ENCODE measurements at regions not wholly inside any gene's neighbourhood (a gene's known extent, or its start where the extent isn't known, plus 50 kb on each side); places are given as distances from the start of the nearest gene placed in this dataset.

- Histone ChIP-seq H3K4me3 (no peak overlapping the region), H3K36me3 (no peaks in the 10 kb centered on the region), H3K27ac (replicated peaks in 1 of 4) (no peak overlapping the region), H3K27me3 (no peaks in the 10 kb centered on the region), H3K9me3 (peaks cover 0 to 13% (median 0%) of the 10 kb centered on the region in 4 donors), H3K4me1 (no peaks in the 10 kb centered on the region)
- no peak for TF ChIP-seq EP300 (IDR thresholded peaks at IDR 0.05)
- TF ChIP-seq POLR2A (IDR thresholded peaks at IDR 0.05; ENCODE audit: low read depth) = no peak
- no peak for TF ChIP-seq POLR2AphosphoS5 (IDR thresholded peaks at IDR 0.05)
- no peak for TF ChIP-seq CTCF (IDR thresholded peaks at IDR 0.05)
- 89% methylated on average over 2 of the region's 2 CpGs for WGBS
- DNase-seq (ENCODE audit: extremely low spot score) = no peak
- intact Hi-C loops (cut with DNase I) = loop anchor here (10.0 kb wide), 1 partner anchor 57 kb away; no protein-coding TSS in a partner anchor
Measured at GRCh38 chrX:94401426-94401825, 727.4 kb downstream of the FAM133A start.

GRCh38 chrX:94414746-94415145 lies 740.7 kb downstream of the FAM133A start:
- Histone ChIP-seq H3K27me3 (no peaks in the 10 kb centered on the region), H3K4me1 (no peaks in the 10 kb centered on the region), H3K4me3 (no peak overlapping the region), H3K36me3 (no peaks in the 10 kb centered on the region), H3K9me3 (no peaks in the 10 kb centered on the region), H3K27ac (replicated peaks in 1 of 4) (no peak overlapping the region)
- 85% methylated on average over 4 of the region's 4 CpGs for WGBS
- DNase-seq (ENCODE audit: extremely low spot score) = no peak
- intact Hi-C loops (cut with DNase I) = no loop called here
- TF ChIP-seq POLR2AphosphoS5 (IDR thresholded peaks at IDR 0.05) (no peak), POLR2A (IDR thresholded peaks at IDR 0.05; ENCODE audit: low read depth) (no peak), CTCF (IDR thresholded peaks at IDR 0.05) (no peak), EP300 (IDR thresholded peaks at IDR 0.05) (no peak)

- no peaks in the 10 kb centered on the region for H3K9me3 ChIP-seq
- intact Hi-C loops (cut with DNase I) = no loop called here
- H3K4me3 ChIP-seq = no peak overlapping the region
- no peaks in the 10 kb centered on the region for H3K27me3 ChIP-seq
- no peak for DNase-seq (ENCODE audit: extremely low spot score)
- TF ChIP-seq POLR2A (IDR thresholded peaks at IDR 0.05; ENCODE audit: low read depth) (no peak), CTCF (IDR thresholded peaks at IDR 0.05) (no peak), EP300 (IDR thresholded peaks at IDR 0.05) (no peak), POLR2AphosphoS5 (IDR thresholded peaks at IDR 0.05) (no peak)
- H3K27ac ChIP-seq (replicated peaks in 1 of 4) = no peak overlapping the region
- no peaks in the 10 kb centered on the region for H3K4me1 ChIP-seq
- H3K36me3 ChIP-seq = no peaks in the 10 kb centered on the region
Measured at GRCh38 chrX:94418065-94418464, 744.1 kb downstream of the FAM133A start.

DNA sequence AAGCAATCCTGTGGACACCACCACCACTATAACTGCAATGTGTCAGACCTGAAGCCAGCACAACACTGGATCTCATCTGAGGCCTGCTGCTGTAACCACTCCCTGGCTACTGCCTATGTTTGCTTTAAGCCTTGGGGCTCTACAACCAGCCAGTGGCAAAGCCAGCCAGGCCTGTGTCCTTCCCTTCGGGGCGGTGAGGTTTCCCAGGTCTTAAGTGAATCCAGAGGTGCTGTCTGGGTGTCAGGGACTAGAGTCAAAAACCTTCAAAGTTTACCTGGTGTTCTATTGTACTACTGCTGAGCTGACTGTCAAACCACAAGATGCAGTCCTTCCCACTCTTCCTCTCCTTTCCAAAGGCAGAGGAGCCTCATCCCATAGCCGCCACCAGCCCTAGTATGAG lies 750.5 kb downstream of the FAM133A start:
- no peak overlapping the region for H3K4me3 ChIP-seq
- no peak for DNase-seq (ENCODE audit: extremely low spot score)
- 81% methylated on average over 3 of the region's 3 CpGs for WGBS
- no peak for TF ChIP-seq POLR2A (IDR thresholded peaks at IDR 0.05; ENCODE audit: low read depth)
- no peak for TF ChIP-seq EP300 (IDR thresholded peaks at IDR 0.05)
- TF ChIP-seq CTCF (IDR thresholded peaks at IDR 0.05) = no peak
- no peak for TF ChIP-seq POLR2AphosphoS5 (IDR thresholded peaks at IDR 0.05)
- no peak overlapping the region for H3K27ac ChIP-seq (replicated peaks in 1 of 4)
- H3K27me3 ChIP-seq = no peaks in the 10 kb centered on the region
- H3K36me3 ChIP-seq = no peaks in the 10 kb centered on the region
- no peaks in the 10 kb centered on the region for H3K4me1 ChIP-seq
- intact Hi-C loops (cut with DNase I) = no loop called here
- H3K9me3 ChIP-seq = no peaks in the 10 kb centered on the region

- no peak for TF ChIP-seq CTCF (IDR thresholded peaks at IDR 0.05)
- no peak for TF ChIP-seq EP300 (IDR thresholded peaks at IDR 0.05)
- no peak for TF ChIP-seq POLR2AphosphoS5 (IDR thresholded peaks at IDR 0.05)
- TF ChIP-seq POLR2A (IDR thresholded peaks at IDR 0.05; ENCODE audit: low read depth) = no peak
- Histone ChIP-seq H3K36me3 (no peaks in the 10 kb centered on the region), H3K4me1 (no peaks in the 10 kb centered on the region), H3K27ac (replicated peaks in 1 of 4) (no peak overlapping the region), H3K4me3 (no peak overlapping the region), H3K27me3 (no peaks in the 10 kb centered on the region), H3K9me3 (no peaks in the 10 kb centered on the region)
- DNase-seq (ENCODE audit: extremely low spot score) = no peak
- WGBS = 76% methylated on average over 1 of the region's 1 CpG
- intact Hi-C loops (cut with DNase I) = no loop called here
Measured at GRCh38 chrX:94430091-94430490, 756.1 kb downstream of the FAM133A start.
